HCT116 (cell line): ENCODE measurements at regions not wholly inside any gene's neighbourhood (a gene's known extent, or its start where the extent isn't known, plus 50 kb on each side); places are given as distances from the start of the nearest gene placed in this dataset.

Experiments used
- ATAC-seq: fragments of 200-7000 bp; cut with Tn5 transposase; 2 replicates; pipeline ENCODE4 v1.9.1; 2020; ENCODE audit warnings: mild to moderate bottlenecking, moderate library complexity
- BruUV-seq: library from RNA; stranded (reverse); fragments of 400-500 nt; replicated peaks from 2 replicates; lab custom pipeline; 2021; lab: Mats Ljungman, UMichigan
- CTCF ChIA-PET: fragments of 300-600 bp; sonication (Branson Sonifier 250); formaldehyde crosslinking; loops from one replicate; lab custom pipeline; 2021; ENCODE audit warnings: antibody characterized with exemption; lab: Charles Lee
- POLR2A ChIA-PET: fragments of 300-600, 350-600 bp; sonication (Branson Sonifier 250); formaldehyde crosslinking; loops from one replicate; lab custom pipeline; 2021; ENCODE audit warnings: antibody characterized with exemption; lab: Charles Lee
- RAD21 ChIA-PET, 2 experiments: fragments of 300-600 bp; sonication (Branson Sonifier 250); formaldehyde crosslinking; loops; one replicate each; lab custom pipeline; 2023; ENCODE audit warnings: low total read pairs in 2 of 2; ENCODE audit not compliant: uncharacterized antibody in 2 of 2, unreplicated experiment in 2 of 2, low non-redundant PET in 1 of 2; lab: Charles Lee
- DNase-seq: peaks from one replicate; pipeline ENCODE4 v3.0.0-alpha.2; 2010; ENCODE audit warnings: low read depth, low spot score
- H2AFZ ChIP-seq: fragments of 200-600 bp; shearing (Covaris generic), sonication (generic); 2 replicates; pipeline ENCODE4 v1.6.1; 2017; ENCODE audit warnings: low read depth, mixed run types, mixed read lengths, antibody characterized with exemption, low read length; ENCODE audit not compliant: poor library complexity, severe bottlenecking
- H3K27ac ChIP-seq: 2 replicates; pipeline ENCODE4 v1.5.1; 2012; ENCODE audit warnings: low read depth, low read length
- H3K27me3 ChIP-seq: fragments of 200-600 bp; sonication (generic); 2 replicates; pipeline ENCODE4 v1.6.1; 2016; ENCODE audit warnings: mixed run types, low read length, mixed read lengths; ENCODE audit not compliant: insufficient read depth
- H3K36me3 ChIP-seq, 2 experiments: fragments of 200-500 bp in 1 of 2; fragments of 200-600 bp in 1 of 2; sonication (Bioruptor generic) in 1 of 2; sonication (generic) in 1 of 2; 2 replicates each; pipeline versions ENCODE4 v1.5.1 to v1.6.1; 2014 to 2016; ENCODE audit warnings: low read length in 2 of 2, inconsistent platforms in 1 of 2, mixed read lengths in 1 of 2, mixed run types in 1 of 2; ENCODE audit not compliant: insufficient read depth in 2 of 2, control insufficient read depth in 1 of 2
- H3K4me1 ChIP-seq, 2 experiments: fragments of 200-600 bp in 1 of 2; sonication (generic) in 1 of 2; 2 replicates each; pipeline versions ENCODE4 v1.5.1 to v1.6.1; 2012 to 2017; ENCODE audit warnings: low read length in 2 of 2, inconsistent platforms in 1 of 2, mild to moderate bottlenecking in 1 of 2, mixed read lengths in 1 of 2, mixed run types in 1 of 2, moderate library complexity in 1 of 2; ENCODE audit not compliant: insufficient read depth in 2 of 2, control insufficient read depth in 1 of 2
- H3K4me2 ChIP-seq: fragments of 200-600 bp; sonication (generic); 2 replicates; pipeline ENCODE4 v1.6.1; 2017; ENCODE audit warnings: mixed run types, low read length, mixed read lengths
- H3K4me3 ChIP-seq, 2 experiments: fragments of 200-600 bp in 1 of 2; sonication (generic) in 1 of 2; replicated peaks in 1 of 2; 2 replicates each; pipeline ENCODE4 v1.5.1; 2011 to 2016; ENCODE audit warnings: low read length in 2 of 2, control low read depth in 1 of 2, low read depth in 1 of 2, mild to moderate bottlenecking in 1 of 2, mixed read lengths in 1 of 2, mixed run types in 1 of 2
- H3K79me2 ChIP-seq: fragments of 200-600 bp; sonication (generic); 2 replicates; pipeline ENCODE4 v1.6.1; 2017; ENCODE audit warnings: mild to moderate bottlenecking, mixed run types, low read length, moderate library complexity, mixed read lengths; ENCODE audit not compliant: insufficient read depth
- H3K9ac ChIP-seq: fragments of 200-600 bp; sonication (generic); 2 replicates; pipeline ENCODE4 v1.6.1; 2016; ENCODE audit warnings: low read length, mixed read lengths
- H3K9me2 ChIP-seq: fragments of 200-600 bp; sonication (generic), shearing (Covaris generic); 2 replicates; pipeline ENCODE4 v1.6.1; 2017; ENCODE audit warnings: mixed run types, mild to moderate bottlenecking, moderate library complexity; ENCODE audit not compliant: insufficient read depth
- H3K9me3 ChIP-seq, 2 experiments: fragments of 200-500 bp in 1 of 2; fragments of 200-600 bp in 1 of 2; sonication (Bioruptor generic) in 1 of 2; sonication (generic) in 1 of 2; 2 replicates each; pipeline ENCODE4 v1.6.1; 2014 to 2017; ENCODE audit warnings: low read length in 2 of 2, mixed read lengths in 2 of 2, inconsistent platforms in 1 of 2, low read depth in 1 of 2, mild to moderate bottlenecking in 1 of 2, mixed run types in 1 of 2, moderate library complexity in 1 of 2; ENCODE audit not compliant: control insufficient read depth in 1 of 2, insufficient read depth in 1 of 2
- H4K20me1 ChIP-seq: fragments of 200-600 bp; sonication (generic), shearing (Covaris generic); 2 replicates; pipeline ENCODE4 v1.6.1; 2017; ENCODE audit warnings: mixed run types, mild to moderate bottlenecking, moderate library complexity; ENCODE audit not compliant: insufficient read depth
- EGR1 ChIP-seq: IDR thresholded peaks from 2 replicates; pipeline ENCODE4 v1.6.1; 2012; ENCODE audit warnings: low read depth
- ELF1 ChIP-seq: IDR thresholded peaks from 2 replicates; pipeline ENCODE4 v1.6.1; 2012; ENCODE audit warnings: low read depth, borderline replicate concordance
- EZH2 ChIP-seq: fragments of 200-600 bp; sonication (generic); IDR thresholded peaks from 2 replicates; pipeline ENCODE4 v1.6.1; 2017; ENCODE audit warnings: antibody characterized with exemption, mixed run types
- EZH2phosphoT487 ChIP-seq: fragments of 200-600 bp; IDR thresholded peaks from 2 replicates; pipeline ENCODE4 v1.6.1; 2018; ENCODE audit warnings: antibody characterized with exemption, borderline replicate concordance
- FOSL1 ChIP-seq: IDR thresholded peaks from 2 replicates; pipeline ENCODE4 v1.6.1; 2012; ENCODE audit warnings: low read depth
- JUND ChIP-seq: IDR thresholded peaks from 2 replicates; pipeline ENCODE4 v1.6.1; 2012
- POLR2AphosphoS5 ChIP-seq: IDR thresholded peaks from 2 replicates; pipeline ENCODE4 v1.6.1; 2011; ENCODE audit warnings: mild to moderate bottlenecking, low read depth, low read length, moderate library complexity
- RAD21 ChIP-seq: IDR thresholded peaks from 2 replicates; pipeline ENCODE4 v1.6.1; 2012; ENCODE audit warnings: low read depth, mild to moderate bottlenecking
- SP1 ChIP-seq: IDR thresholded peaks from 2 replicates; pipeline ENCODE4 v1.6.1; 2012; ENCODE audit warnings: low read depth
- SRF ChIP-seq: IDR thresholded peaks from 2 replicates; pipeline ENCODE4 v1.6.1; 2012; ENCODE audit warnings: low read depth
- TCF7L2 ChIP-seq: IDR thresholded peaks from 2 replicates; pipeline ENCODE4 v1.7.0; 2011; ENCODE audit warnings: borderline replicate concordance, inconsistent platforms; ENCODE audit not compliant: insufficient read depth, insufficient read length; ENCODE audit errors: extremely low read depth
- YY1 ChIP-seq: IDR thresholded peaks from 2 replicates; pipeline ENCODE4 v1.6.1; 2011; ENCODE audit warnings: low read length, low read depth, moderate library complexity, mild to moderate bottlenecking; ENCODE audit not compliant: insufficient replicate concordance; ENCODE audit errors: extremely low read depth
- intact Hi-C: fragments of 100-400 bp; cut with micrococcal nuclease; formaldehyde crosslinking; loops from 2 replicates; pipeline ENCODE4 v1.10.0; 2022
- TF ChIP-seq, protein P1 (sequence below), 3 experiments: fragments of 200-600 bp in 1 of 3; sonication (generic) in 1 of 3; IDR thresholded peaks in 2 of 3; conservative IDR thresholded peaks in 1 of 3; 2 replicates each; pipeline ENCODE4 v1.5.1; 2012 to 2017; ENCODE audit warnings: low read depth in 2 of 3, low read length in 2 of 3, antibody characterized with exemption in 1 of 3, borderline replicate concordance in 1 of 3, control low read depth in 1 of 3, mild to moderate bottlenecking in 1 of 3, mixed read lengths in 1 of 3, mixed run types in 1 of 3, moderate library complexity in 1 of 3; ENCODE audit not compliant: insufficient read depth in 1 of 3
- TF ChIP-seq, protein P2 (sequence below): IDR thresholded peaks from 2 replicates; pipeline ENCODE4 v1.6.1; 2011; ENCODE audit warnings: mild to moderate bottlenecking, low read length, moderate library complexity; ENCODE audit not compliant: insufficient replicate concordance; ENCODE audit errors: extremely low read depth
- TF ChIP-seq, protein P3 (sequence below): IDR thresholded peaks from 2 replicates; pipeline ENCODE4 v1.6.1; 2012

GRCh38 chrX:26848511-26848910 lies 614.6 kb downstream of the PPP4R3C start (continued):
- TF ChIP-seq, protein P1, sequence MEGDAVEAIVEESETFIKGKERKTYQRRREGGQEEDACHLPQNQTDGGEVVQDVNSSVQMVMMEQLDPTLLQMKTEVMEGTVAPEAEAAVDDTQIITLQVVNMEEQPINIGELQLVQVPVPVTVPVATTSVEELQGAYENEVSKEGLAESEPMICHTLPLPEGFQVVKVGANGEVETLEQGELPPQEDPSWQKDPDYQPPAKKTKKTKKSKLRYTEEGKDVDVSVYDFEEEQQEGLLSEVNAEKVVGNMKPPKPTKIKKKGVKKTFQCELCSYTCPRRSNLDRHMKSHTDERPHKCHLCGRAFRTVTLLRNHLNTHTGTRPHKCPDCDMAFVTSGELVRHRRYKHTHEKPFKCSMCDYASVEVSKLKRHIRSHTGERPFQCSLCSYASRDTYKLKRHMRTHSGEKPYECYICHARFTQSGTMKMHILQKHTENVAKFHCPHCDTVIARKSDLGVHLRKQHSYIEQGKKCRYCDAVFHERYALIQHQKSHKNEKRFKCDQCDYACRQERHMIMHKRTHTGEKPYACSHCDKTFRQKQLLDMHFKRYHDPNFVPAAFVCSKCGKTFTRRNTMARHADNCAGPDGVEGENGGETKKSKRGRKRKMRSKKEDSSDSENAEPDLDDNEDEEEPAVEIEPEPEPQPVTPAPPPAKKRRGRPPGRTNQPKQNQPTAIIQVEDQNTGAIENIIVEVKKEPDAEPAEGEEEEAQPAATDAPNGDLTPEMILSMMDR (IDR thresholded peaks at IDR 0.05 in 2 of 3, conservative IDR thresholded peaks at IDR 0.05 in 1 of 3; ENCODE audit: borderline replicate concordance in 1 of 3, insufficient read depth in 1 of 3, low read depth in 2 of 3, low read length in 2 of 3): no peak
- TF ChIP-seq ELF1 (no peak), FOSL1 (no peak), RAD21 (no peak), JUND (no peak), SP1 (no peak), YY1 (no peak), EZH2 (no peak)
- TF ChIP-seq, protein P2, sequence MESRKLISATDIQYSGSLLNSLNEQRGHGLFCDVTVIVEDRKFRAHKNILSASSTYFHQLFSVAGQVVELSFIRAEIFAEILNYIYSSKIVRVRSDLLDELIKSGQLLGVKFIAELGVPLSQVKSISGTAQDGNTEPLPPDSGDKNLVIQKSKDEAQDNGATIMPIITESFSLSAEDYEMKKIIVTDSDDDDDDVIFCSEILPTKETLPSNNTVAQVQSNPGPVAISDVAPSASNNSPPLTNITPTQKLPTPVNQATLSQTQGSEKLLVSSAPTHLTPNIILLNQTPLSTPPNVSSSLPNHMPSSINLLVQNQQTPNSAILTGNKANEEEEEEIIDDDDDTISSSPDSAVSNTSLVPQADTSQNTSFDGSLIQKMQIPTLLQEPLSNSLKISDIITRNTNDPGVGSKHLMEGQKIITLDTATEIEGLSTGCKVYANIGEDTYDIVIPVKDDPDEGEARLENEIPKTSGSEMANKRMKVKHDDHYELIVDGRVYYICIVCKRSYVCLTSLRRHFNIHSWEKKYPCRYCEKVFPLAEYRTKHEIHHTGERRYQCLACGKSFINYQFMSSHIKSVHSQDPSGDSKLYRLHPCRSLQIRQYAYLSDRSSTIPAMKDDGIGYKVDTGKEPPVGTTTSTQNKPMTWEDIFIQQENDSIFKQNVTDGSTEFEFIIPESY: no peak
- TF ChIP-seq, all 23 proteins: peak for 0

DNA sequence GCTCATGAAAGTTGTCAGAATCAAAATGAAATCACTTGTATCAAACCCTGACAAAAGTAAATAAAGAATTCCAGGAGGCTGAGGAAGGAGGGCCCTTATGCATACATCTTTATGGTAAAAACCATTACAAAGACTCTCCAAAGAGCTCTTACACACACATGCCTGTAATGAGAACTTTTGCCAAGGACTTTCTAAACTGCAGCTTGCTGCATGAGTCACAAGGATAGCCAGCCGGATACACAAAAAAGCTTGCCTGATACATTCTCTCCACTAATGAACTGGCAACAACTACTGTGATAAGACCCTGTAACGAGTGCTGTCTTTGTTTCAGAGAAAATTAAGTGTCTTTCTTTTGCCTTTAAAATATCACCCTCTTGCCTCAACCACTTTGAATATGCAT lies 618.1 kb downstream of the PPP4R3C start:
- no TSS peak for BruUV-seq
- DNase-seq: no peak
- no peak overlapping the region for H2AFZ ChIP-seq
- TF ChIP-seq FOSL1 (no peak), POLR2AphosphoS5 (no peak), EZH2 (no peak), EZH2phosphoT487 (no peak), SRF (no peak), SP1 (no peak), EGR1 (no peak), TCF7L2 (no peak)
- TF ChIP-seq, protein P3, sequence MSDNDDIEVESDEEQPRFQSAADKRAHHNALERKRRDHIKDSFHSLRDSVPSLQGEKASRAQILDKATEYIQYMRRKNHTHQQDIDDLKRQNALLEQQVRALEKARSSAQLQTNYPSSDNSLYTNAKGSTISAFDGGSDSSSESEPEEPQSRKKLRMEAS: no peak
- TF ChIP-seq, protein P2: no peak
- TF ChIP-seq, protein P1 (IDR thresholded peaks at IDR 0.05 in 2 of 3, conservative IDR thresholded peaks at IDR 0.05 in 1 of 3; ENCODE audit: borderline replicate concordance in 1 of 3, insufficient read depth in 1 of 3, low read depth in 2 of 3, low read length in 2 of 3): no peak
- TF ChIP-seq, all 23 proteins: peak for 0
- Histone ChIP-seq H3K79me2 (no peaks in the 10 kb centered on the region), H3K9me3 (no peaks in the 10 kb centered on the region), H3K36me3 (no peaks in the 10 kb centered on the region), H3K4me3 (no peak overlapping the region), H3K4me1 (no peaks in the 10 kb centered on the region), H3K9me2 (no peaks in the 10 kb centered on the region), H3K27me3 (no peaks in the 10 kb centered on the region), H3K9ac (no peak overlapping the region), H3K4me2 (no peak overlapping the region), H4K20me1 (no peaks in the 10 kb centered on the region), H3K27ac (no peak overlapping the region)
- RAD21 ChIA-PET: no interaction called here
- POLR2A ChIA-PET: no interaction called here
- CTCF ChIA-PET: no interaction called here
- no peak for ATAC-seq
- intact Hi-C loops: no loop called here
